ENCODE measurements at regions not wholly inside any gene's neighbourhood (a gene's known extent, or its start where the extent isn't known, plus 50 kb on each side); places are given as distances from the start of the nearest gene placed in this dataset.

DNA sequence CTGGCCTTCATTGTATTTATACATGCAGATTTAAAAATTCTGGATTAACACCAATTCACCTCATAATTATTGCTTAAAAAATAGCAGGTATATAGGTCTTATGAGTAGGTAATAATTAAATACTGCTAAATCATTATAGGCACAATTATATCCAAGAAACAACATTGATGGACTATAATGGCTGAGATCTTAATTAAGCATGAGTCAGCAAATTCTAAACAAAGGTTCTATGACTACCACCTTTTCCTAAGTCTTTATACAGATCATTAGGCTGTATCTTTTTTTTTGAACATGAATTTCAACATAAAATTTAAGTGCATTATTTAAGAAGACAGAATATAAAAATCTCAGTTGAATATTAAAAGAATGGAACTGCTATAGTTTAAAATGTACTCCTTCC, 1678.7 kb upstream of the PCDH10 start:
- TF ChIP-seq, protein P1, sequence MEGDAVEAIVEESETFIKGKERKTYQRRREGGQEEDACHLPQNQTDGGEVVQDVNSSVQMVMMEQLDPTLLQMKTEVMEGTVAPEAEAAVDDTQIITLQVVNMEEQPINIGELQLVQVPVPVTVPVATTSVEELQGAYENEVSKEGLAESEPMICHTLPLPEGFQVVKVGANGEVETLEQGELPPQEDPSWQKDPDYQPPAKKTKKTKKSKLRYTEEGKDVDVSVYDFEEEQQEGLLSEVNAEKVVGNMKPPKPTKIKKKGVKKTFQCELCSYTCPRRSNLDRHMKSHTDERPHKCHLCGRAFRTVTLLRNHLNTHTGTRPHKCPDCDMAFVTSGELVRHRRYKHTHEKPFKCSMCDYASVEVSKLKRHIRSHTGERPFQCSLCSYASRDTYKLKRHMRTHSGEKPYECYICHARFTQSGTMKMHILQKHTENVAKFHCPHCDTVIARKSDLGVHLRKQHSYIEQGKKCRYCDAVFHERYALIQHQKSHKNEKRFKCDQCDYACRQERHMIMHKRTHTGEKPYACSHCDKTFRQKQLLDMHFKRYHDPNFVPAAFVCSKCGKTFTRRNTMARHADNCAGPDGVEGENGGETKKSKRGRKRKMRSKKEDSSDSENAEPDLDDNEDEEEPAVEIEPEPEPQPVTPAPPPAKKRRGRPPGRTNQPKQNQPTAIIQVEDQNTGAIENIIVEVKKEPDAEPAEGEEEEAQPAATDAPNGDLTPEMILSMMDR (IDR thresholded peaks at IDR 0.05), result no peak
- TF ChIP-seq ZFX (IDR thresholded peaks at IDR 0.05; ENCODE audit: borderline replicate concordance), result no peak
